Hematopoietic multipotent progenitor cell treated with erythropoietin and hydrocortisone succinate and interleukin-3 and kit ligand, for 15 days (in vitro differentiated cells): ENCODE measurements at regions not wholly inside any gene's neighbourhood (a gene's known extent, or its start where the extent isn't known, plus 50 kb on each side); places are given as distances from the start of the nearest gene placed in this dataset.

ENCODE experiments used
- DNase-seq: peaks from one replicate; pipeline ENCODE4 v3.0.0-alpha.2; 2015; ENCODE audit warnings: low spot score

GRCh38 chr12:28107679-28108078 lies 82.6 kb upstream of the CCDC91 start:
- no peak for DNase-seq

GRCh38 chr12:28108599-28108998 lies 81.7 kb upstream of the CCDC91 start:
- DNase-seq: no peak

DNA sequence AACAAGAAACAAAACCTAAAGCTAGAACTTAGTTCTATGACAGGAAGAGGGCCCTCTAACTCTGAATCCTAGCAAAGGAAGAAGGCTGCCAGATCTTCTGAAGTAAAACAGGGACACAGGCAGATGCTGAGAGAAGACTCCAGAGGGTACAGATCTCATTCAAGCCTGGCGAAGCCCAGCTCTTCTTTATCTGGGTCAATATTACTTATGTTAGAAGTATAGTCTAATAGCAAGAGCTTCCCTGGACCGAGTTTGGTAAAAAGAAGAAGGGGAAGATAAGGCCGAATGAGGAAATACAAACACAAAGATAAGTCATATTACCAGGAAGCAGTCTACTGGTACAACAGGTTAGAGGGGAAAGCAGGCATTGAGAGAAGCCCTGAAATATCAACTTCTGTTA lies 79.9 kb upstream of the CCDC91 start:
- no peak for DNase-seq

- DNase-seq: no peak
These were observed 75.8 kb upstream of the CCDC91 start for GRCh38 chr12:28114488-28114887.

- DNase-seq: no peak
These were observed 68.8 kb upstream of the CCDC91 start for GRCh38 chr12:28121433-28121832.

DNA sequence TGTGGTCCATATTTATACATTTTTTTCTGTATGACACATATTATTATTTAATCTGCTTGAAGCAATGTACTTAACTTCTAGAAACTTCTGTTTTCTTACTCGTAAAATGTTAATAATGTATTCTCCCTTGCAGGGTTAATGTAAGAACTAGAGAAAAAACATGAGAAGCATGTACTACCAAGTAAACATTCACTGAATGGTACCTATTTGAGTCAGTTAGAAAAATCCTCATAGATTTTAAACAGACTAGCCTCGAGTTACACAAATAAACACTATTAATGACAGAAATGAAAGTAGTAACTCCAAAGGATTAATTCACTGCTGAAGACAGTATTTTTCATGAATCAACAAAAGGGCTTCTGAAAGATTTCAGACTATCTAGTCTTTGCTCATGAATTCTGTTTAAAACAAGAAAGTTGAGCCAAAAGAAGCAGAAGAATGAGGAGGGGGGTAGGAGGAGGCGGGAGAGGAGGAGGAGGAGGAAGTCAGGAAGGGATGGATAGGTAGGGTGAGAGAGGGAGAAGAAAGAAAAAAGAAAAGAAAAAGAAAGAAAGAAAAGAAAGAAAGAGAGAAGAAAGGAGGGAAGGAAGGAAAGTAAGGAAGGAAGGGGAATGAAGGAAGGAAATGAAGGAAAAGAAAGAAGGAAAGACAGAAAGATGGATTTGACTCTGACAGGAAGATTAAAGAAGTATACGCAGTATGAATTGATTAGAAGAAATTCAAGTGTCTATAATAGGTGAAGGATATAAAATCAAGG lies 68.2 kb upstream of the CCDC91 start:
- no peak for DNase-seq

DNA sequence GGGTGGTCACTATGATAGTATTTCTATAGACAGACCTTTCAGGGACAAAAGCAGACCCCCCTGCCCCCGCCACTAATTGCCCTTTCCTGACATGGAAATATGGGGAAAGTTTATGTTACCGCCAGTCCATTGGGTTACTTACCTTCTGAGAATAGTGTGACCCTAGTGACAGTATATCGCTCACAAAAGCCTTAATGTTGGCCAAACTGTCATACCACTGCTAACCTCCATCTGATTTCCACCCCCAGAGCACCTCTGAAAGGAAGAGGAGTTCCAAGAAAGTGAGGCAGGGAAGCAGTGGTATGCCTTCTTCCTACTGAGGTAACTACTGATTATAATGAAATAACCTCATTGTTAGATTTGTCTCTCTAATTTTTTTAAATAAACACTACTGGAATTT lies 67.5 kb upstream of the CCDC91 start:
- DNase-seq: no peak

DNA sequence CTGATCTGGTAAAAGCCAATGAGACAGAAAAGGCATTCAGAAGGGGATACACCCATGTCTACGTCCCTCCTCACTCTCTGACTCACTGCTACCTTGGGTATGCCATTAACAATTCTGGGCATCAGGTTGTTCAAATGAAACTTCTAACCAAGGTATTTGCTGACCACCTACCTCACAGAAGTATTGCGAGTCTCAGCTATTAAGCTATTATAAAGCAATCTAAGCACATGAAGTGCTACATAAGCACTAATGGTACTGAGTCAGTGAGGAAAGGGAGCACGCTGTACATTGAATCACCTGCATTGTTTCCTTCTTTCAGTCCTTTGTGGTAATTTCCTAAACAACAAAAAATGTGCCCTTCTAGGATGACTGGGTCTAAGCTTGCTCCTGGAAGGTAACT lies 62.8 kb upstream of the CCDC91 start:
- no peak for DNase-seq

DNA sequence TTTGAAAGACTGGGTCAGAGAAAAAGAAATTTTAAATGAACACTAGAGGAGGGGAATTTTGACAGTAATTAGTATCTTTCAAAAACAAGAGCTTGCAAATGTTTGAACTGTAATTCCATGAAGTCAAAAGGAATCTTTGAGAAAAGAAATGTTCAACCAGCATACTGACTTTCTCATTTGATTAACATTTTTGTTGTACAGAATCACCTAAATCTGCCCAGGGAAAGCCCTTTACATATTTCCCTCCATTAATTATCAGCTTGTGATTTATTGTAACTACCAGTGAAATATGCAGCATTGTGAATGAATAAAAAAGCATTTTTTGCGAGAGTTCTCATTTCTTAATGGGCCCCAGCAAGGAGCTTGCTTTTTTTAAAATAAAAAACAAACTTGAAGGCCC lies 61.2 kb upstream of the CCDC91 start:
- no peak for DNase-seq

- no peak for DNase-seq
These were observed 60.0 kb upstream of the CCDC91 start for GRCh38 chr12:28130234-28130624.

DNA sequence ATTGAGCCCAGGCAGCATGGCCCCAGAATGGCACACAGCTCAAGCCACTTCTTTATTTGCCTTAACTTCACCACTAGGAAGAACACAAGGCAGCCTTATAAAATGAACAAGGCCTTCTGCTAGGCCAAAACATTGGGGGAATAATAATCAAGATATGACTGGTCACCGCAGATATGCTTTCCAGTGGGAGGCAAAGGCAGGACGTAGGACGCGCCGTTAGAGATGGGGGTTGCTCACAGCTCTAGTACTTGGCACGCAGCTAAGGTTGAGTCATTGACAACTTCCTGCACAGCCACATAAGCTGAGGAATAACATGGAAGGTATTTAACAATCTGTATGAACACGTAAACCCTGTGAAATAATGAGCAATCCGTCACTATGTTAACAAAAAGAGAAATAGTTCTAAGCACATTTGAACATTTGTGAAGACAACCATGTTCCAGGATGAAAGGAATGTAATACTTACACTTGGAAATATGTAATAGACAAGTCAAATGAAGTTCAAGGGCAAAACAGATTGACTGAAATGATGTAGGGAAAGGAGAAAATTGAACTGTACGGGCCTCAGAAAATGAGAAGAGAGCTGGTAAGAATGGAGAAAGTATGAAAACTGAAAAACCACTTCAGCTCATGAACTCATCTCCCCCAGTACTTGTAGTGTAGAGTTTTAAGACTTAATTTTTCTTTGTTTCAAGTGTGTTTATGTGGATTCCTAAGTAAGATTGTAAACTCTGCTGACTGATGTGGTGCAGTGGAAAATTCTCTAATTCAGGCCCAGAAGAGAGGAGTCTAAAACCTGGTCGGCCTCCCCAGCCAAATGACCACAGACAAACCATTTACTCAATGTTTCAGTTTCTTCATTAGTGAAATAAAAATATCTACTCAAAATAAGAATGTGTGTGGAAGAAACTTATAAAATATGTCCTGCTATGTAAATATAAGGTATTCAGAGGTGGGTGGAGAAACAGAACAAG lies 59.3 kb upstream of the CCDC91 start:
- no peak for DNase-seq

- peak; percentile 18 for DNase-seq
These were observed 57.9 kb upstream of the CCDC91 start for GRCh38 chr12:28132398-28132797.

DNA sequence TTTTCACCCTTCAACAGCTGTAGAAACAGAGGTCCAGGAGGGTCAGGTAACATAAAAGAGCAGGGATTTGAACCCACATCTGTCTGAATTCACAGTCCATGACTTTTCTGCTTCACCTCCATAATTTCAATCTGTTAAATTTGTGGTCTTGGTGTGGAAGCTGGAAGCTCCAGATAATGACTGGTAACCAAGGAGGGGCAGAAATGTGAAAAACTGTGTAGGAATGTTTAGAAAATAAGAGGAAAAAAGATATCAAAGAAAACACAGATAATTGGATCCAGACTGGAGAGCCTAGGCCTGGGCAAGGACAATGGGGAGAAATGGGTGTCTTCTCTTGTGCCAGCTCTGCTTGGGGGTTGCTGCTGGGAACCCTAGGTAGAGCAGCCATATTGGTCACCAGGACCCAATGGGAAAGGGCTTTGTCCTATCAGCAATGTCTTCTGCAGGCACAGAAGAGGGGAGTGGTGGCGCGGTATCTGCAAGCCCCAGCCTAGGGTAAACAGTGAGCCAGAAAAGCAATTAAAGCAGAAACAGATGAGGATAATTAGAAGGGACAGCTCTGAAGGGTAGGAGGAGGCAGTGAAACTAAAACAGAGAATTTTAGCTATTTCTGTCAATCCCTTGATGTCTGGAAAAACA lies 54.3 kb upstream of the CCDC91 start:
- no peak for DNase-seq

DNA sequence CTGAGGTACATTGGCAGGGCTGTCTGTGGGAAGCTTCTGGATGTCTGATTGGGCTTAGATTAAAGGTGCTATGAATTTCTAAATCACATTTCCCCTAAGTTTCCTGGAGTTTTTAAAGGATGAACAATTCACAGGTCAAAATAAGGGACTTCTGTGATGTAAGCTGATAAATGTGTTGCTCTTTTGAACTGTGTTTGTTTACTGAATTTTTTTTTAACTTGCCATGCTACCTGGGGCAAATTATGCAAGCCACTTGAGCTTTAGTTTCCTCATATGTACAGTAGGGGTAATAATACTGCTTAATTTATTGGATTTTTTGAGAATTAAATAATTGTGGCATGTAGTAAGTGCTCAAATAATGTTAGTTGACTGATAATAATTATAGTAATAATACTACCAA lies 52.8 kb upstream of the CCDC91 start:
- no peak for DNase-seq

GRCh38 chr12:28140404-28140803 lies 49.9 kb upstream of the CCDC91 start:
- no peak for DNase-seq
